ENCODE measurements at regions not wholly inside any gene's neighbourhood (a gene's known extent, or its start where the extent isn't known, plus 50 kb on each side); places are given as distances from the start of the nearest gene placed in this dataset.

GRCh38 chr9:16316911-16317817, 553.3 kb downstream of the BNC2 start:
- ChIA-PET CTCF (interaction anchor here (0.9 to 2.9 kb wide), 4 partner anchors 7 to 124 kb away, joined by 3 to 7 read pairs (median 4); no protein-coding TSS in a partner anchor), POLR2A (no interaction called here)
- H4K20me1 ChIP-seq (ENCODE audit: insufficient read depth): no peaks in the 10 kb centered on the region
- no peak overlapping the region for H3K4me3 ChIP-seq (ENCODE audit: low read depth in 2 of 2, low read length in 1 of 2)
- H3K9me2 ChIP-seq: no peaks in the 10 kb centered on the region
- H3F3A ChIP-seq (replicated peaks; ENCODE audit: insufficient read depth): no peaks in the 10 kb centered on the region
- H3K9me3 ChIP-seq: no peaks in the 10 kb centered on the region
- WGBS (ENCODE audit: low lambda C conversion rate): 89% methylated on average over 14 of the region's 15 CpGs
- peaks cover 0 to 6% of the 10 kb centered on the region in 2 experiments; a peak in 1 of 4 replicates for H3K4me1 ChIP-seq (ENCODE audit: control insufficient read depth in 1 of 2, insufficient read depth in 2 of 2, low read depth in 1 of 2, low read length in 1 of 2)
- no peak for DNase-seq
- no peaks in the 10 kb centered on the region for H3K36me3 ChIP-seq (replicated peaks in 1 of 2; ENCODE audit: control insufficient read depth in 1 of 2, insufficient read depth in 2 of 2, low read length in 1 of 2)
- TF ChIP-seq CHD2 (IDR thresholded peaks at IDR 0.05; ENCODE audit: low read length, partially characterized antibody): no peak
- TF ChIP-seq, protein P1, sequence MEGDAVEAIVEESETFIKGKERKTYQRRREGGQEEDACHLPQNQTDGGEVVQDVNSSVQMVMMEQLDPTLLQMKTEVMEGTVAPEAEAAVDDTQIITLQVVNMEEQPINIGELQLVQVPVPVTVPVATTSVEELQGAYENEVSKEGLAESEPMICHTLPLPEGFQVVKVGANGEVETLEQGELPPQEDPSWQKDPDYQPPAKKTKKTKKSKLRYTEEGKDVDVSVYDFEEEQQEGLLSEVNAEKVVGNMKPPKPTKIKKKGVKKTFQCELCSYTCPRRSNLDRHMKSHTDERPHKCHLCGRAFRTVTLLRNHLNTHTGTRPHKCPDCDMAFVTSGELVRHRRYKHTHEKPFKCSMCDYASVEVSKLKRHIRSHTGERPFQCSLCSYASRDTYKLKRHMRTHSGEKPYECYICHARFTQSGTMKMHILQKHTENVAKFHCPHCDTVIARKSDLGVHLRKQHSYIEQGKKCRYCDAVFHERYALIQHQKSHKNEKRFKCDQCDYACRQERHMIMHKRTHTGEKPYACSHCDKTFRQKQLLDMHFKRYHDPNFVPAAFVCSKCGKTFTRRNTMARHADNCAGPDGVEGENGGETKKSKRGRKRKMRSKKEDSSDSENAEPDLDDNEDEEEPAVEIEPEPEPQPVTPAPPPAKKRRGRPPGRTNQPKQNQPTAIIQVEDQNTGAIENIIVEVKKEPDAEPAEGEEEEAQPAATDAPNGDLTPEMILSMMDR (IDR thresholded peaks at IDR 0.05): no peak
- TF ChIP-seq RXRA (IDR thresholded peaks at IDR 0.05; ENCODE audit: borderline replicate concordance, low read depth): no peak
- no peak for TF ChIP-seq REST (IDR thresholded peaks at IDR 0.05; ENCODE audit: low read depth, low read length)
- TF ChIP-seq EP300 (IDR thresholded peaks at IDR 0.05; ENCODE audit: borderline replicate concordance in 1 of 2, low read depth in 1 of 2, low read length in 1 of 2): no peak
- no peak for TF ChIP-seq MEF2A (IDR thresholded peaks at IDR 0.05; ENCODE audit: borderline replicate concordance, low read depth)
- TF ChIP-seq FOSL2 (IDR thresholded peaks at IDR 0.05; ENCODE audit: borderline replicate concordance, low read depth): no peak
- no peak for TF ChIP-seq YY1 (IDR thresholded peaks at IDR 0.05; ENCODE audit: low read depth)
- TF ChIP-seq RAD21 (IDR thresholded peaks at IDR 0.05; ENCODE audit: low read length): no peak
- TF ChIP-seq, protein P2, sequence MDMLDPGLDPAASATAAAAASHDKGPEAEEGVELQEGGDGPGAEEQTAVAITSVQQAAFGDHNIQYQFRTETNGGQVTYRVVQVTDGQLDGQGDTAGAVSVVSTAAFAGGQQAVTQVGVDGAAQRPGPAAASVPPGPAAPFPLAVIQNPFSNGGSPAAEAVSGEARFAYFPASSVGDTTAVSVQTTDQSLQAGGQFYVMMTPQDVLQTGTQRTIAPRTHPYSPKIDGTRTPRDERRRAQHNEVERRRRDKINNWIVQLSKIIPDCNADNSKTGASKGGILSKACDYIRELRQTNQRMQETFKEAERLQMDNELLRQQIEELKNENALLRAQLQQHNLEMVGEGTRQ (IDR thresholded peaks at IDR 0.05; ENCODE audit: borderline replicate concordance, low read depth, low read length): no peak
- no peak for TF ChIP-seq SMC3 (IDR thresholded peaks at IDR 0.05; ENCODE audit: low read depth, low read length)
- no peak for TF ChIP-seq ZBTB33 (IDR thresholded peaks at IDR 0.05; ENCODE audit: borderline replicate concordance, low read depth)
- no peak for TF ChIP-seq NRF1 (IDR thresholded peaks at IDR 0.05; ENCODE audit: low read depth, low read length)
- no peak overlapping the region for H3K9ac ChIP-seq
- H3K27me3 ChIP-seq (ENCODE audit: insufficient read depth): no peaks in the 10 kb centered on the region
- no peak overlapping the region for H3K27ac ChIP-seq (ENCODE audit: low read depth in 2 of 2, low read length in 1 of 2)
- H3K4me2 ChIP-seq: no peak overlapping the region
- no peak overlapping the region for H2AFZ ChIP-seq (ENCODE audit: low read depth)
- H3K79me2 ChIP-seq (ENCODE audit: insufficient read depth): no peaks in the 10 kb centered on the region

Data from SK-N-SH (cell line).